WTC11 (cell line): ENCODE measurements at regions not wholly inside any gene's neighbourhood (a gene's known extent, or its start where the extent isn't known, plus 50 kb on each side); places are given as distances from the start of the nearest gene placed in this dataset.

Source experiments
- CREM ChIP-seq: sonication (generic); formaldehyde crosslinking; IDR thresholded peaks from 2 replicates; pipeline ENCODE4 v1.8.1; 2022; ENCODE audit warnings: mild to moderate bottlenecking, missing genetic modification reagents, moderate library complexity
- CTCF ChIP-seq: fragments of 200-600 bp; IDR thresholded peaks from 2 replicates; pipeline ENCODE4 v1.8.0; 2022; ENCODE audit warnings: antibody characterized with exemption
- E2F1 ChIP-seq: sonication (generic); formaldehyde crosslinking; IDR thresholded peaks from 2 replicates; pipeline ENCODE4 v1.8.0; 2022; ENCODE audit warnings: mild to moderate bottlenecking, missing genetic modification reagents
- GABPB1 ChIP-seq: sonication (generic); formaldehyde crosslinking; IDR thresholded peaks from 2 replicates; pipeline ENCODE4 v1.8.1; 2023; ENCODE audit warnings: mild to moderate bottlenecking, missing genetic modification reagents
- JUN ChIP-seq: sonication (generic); formaldehyde crosslinking; IDR thresholded peaks from 2 replicates; pipeline ENCODE4 v1.8.0; 2023; ENCODE audit warnings: mild to moderate bottlenecking, missing genetic modification reagents
- MYBL2 ChIP-seq: sonication (generic); formaldehyde crosslinking; IDR thresholded peaks from 2 replicates; pipeline ENCODE4 v1.8.1; 2023; ENCODE audit warnings: mild to moderate bottlenecking, moderate library complexity, missing genetic modification reagents
- NFE2L1 ChIP-seq: sonication (generic); formaldehyde crosslinking; IDR thresholded peaks from 2 replicates; pipeline ENCODE4 v1.8.1; 2023; ENCODE audit warnings: missing genetic modification reagents
- NR2C2 ChIP-seq: sonication (generic); formaldehyde crosslinking; IDR thresholded peaks from 2 replicates; pipeline ENCODE4 v1.8.0; 2022; ENCODE audit warnings: mild to moderate bottlenecking, missing genetic modification reagents
- NR3C1 ChIP-seq: sonication (generic); formaldehyde crosslinking; conservative IDR thresholded peaks from 2 replicates; pipeline ENCODE4 v1.8.1; 2023; ENCODE audit warnings: low read depth, mild to moderate bottlenecking, missing genetic modification reagents
- RELA ChIP-seq: sonication (generic); formaldehyde crosslinking; IDR thresholded peaks from 2 replicates; pipeline ENCODE4 v1.8.1; 2022; ENCODE audit warnings: missing genetic modification reagents, mild to moderate bottlenecking, borderline replicate concordance
- ZNF263 ChIP-seq: sonication (generic); formaldehyde crosslinking; IDR thresholded peaks from 2 replicates; pipeline ENCODE4 v1.8.1; 2022; ENCODE audit warnings: low read depth, mild to moderate bottlenecking, moderate library complexity, missing genetic modification reagents

GRCh38 chr3:99532246-99532645 lies 106.1 kb upstream of the COL8A1 start:
- no peak for TF ChIP-seq GABPB1 (CRISPR knock-in tag)
- no peak for TF ChIP-seq NR3C1
- no peak for TF ChIP-seq E2F1
- peak; percentile 46; the same call in 1 of the 2 replicates for TF ChIP-seq CTCF
- no peak for TF ChIP-seq RELA (CRISPR knock-in tag)
- TF ChIP-seq NFE2L1 (CRISPR knock-in tag) = no peak
- no peak for TF ChIP-seq NR2C2 (CRISPR knock-in tag)
- TF ChIP-seq JUN (CRISPR knock-in tag) = no peak
- no peak for TF ChIP-seq ZNF263
- no peak for TF ChIP-seq MYBL2 (CRISPR knock-in tag)
- no peak for TF ChIP-seq CREM (CRISPR knock-in tag)
